Stimulated activated CD4-positive, alpha-beta T cell treated with anti-CD3 and anti-CD28 coated beads, Interleukin-2, amount 100 ng/mL, for 24 hours (primary cell): ENCODE measurements at regions not wholly inside any gene's neighbourhood (a gene's known extent, or its start where the extent isn't known, plus 50 kb on each side); places are given as distances from the start of the nearest gene placed in this dataset.
A peak's percentile ranks its signal among the peaks of the same experiment; 100 is the strongest.
"Not testable (repeated sequence)": the region's sequence is repeated elsewhere in the genome, so short reads cannot be mapped to it uniquely, and the experiment has no call there.

Experiments used
- DNase-seq, 2 donors: peaks; one replicate each; pipeline ENCODE4 v3.0.0-alpha.2; 2020

DNA sequence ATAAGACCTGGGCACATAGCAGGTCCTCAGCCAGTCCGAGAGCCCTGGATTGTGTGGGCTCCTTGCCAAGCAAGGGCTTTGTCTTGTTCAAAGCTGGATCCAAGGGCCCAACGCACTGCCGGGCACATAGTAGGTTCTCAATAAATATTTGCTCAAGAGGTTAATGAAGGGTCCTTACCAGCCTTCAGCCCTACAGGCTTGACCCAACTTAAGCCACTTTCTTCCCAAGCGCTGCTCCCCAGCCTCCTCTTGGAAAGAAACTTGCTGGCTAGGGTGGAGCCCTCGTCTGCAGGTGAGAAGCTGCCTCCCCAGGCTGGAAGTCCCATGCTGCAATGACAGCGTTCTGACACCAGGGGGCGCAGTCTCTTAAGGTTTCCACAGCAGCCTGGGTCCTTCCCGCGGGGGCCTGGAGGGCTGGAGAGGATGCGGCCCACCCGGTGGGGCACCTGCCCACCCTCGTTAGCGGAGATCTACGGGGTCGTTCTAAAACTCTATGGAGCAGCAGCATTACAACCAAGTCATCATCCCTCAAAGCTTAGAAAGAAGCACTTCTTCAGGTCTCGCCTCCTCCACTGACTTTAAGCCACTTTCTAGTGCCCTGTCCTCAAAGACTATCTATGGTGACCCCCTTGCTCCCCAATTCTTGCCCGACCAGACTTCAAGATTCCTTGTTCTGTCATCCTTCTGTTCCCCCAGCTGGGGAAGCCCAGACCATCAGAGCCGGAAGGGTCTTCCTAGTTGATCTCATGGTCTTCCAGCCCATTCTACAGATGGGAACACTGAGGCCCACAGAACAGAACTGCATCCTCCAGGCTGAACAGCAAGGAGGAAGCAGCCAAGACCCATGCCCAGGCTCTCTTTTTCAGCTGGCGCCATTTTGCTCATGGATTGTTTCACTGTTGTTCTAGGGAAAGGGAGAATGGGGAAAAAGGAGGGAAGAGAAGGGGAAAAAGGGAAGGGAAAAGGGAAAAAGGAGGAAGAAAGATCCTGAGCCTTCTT lies 115.4 kb downstream of the LHX2 start:
- DNase-seq = peak; percentile 86 to 88

DNA sequence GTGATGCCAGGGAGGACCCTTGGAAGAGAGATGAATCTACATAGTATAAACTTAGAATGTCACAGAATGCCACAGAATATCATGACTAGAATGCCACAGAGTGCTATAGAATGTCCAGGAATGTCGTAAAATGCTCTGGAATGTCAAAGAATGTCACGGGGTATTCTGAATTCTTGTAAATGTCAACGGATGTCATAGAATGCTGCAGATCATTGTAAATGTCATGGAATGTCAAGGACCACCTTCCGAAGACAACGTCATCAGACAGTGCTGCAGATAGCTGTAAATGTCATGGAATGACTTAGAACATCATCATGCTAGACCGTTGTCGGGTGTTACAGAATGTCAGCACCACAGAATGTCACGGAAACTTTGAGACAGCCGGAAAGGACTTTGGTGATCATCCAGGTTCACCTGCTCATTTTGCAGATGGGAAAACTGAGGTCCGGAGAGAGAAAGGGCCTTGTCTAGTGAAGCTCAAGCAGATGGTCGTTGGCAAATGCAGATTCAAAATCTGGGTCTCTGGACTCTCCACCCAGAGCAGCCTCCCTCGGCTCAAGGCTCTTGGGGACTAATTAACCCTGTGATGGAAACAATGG lies 117.1 kb downstream of the LHX2 start:
- DNase-seq = no peak

DNA sequence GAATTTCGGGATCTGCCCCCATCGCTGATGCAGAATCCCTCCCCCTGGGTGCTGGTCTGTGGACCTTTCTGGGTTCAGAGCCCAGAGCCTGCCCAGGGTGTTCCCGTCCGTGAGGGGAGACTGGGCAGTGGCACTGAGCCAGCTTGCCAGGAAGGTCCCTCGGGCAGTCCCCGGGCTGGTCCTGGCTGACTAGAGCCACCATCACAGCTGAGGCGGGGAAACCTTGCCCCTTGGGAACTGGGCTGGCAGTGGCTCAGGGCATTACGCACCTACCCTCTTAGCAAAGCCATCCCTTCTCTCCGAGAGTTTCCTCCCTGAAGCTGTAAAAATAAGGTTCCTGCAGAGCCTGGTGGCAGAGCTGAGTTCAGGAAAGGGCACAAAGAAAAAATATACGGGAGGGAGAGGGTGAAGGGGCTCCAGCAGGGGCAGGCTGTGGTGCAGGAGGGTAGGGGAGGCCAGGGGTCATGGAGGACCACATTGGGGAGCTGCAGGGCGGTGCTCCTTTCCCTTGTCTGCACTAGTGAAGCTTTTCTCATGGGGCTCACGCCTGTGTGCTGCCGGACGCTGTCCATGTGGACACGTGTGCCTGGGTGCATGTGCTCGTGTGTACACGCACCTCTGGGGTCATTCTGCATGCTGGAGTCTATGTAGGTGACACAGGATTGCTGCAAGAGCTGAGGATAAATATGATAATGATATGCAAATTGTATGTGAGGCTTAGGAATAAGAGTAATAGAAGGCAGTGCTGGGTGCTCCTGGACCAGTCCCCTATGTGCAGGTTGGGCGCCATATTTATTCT lies 118.9 kb downstream of the LHX2 start:
- DNase-seq = no peak

DNA sequence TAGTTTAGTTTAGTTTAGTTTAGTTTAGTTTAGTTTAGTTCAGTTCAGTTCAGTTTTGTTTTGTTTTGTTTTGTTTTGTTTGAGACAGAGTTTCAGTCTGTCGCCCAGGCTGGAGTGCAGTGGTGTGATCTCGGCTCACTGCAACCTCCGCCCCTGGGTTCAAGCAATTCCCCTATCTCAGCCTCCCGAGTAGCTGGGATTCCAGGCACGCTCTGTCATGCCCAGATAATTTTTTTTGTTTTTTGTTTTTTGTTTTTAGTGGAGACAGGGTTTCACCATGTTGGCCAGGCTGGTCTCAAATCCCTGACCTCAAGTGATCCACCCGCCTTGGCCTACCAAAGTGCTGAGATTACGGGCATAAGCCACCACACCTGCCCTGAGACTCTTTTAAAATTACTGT lies 120.0 kb downstream of the LHX2 start:
- DNase-seq = not testable (repeated sequence)

DNA sequence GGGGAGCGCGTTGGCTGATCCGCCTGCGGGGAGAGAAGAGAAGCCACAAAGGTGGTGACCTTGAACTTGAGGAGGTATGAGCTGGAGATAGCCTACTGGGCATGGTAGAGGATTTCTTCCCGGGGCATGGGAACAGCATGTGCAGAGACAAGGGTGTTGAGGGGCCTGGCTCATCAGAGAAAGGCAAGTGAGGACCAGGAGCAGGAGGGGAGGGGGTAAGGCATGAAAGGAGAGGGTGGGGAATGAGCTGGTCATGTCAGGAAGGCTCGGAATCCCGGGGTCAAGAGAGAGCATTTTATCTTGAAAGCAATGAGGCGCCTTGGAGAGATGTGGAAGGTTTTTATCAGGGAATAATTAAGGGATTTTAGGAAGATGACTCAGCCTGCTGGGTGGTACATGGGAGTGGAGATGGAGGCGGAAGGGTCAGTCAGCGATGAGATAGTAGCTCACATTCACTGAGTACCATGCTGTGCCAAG lies 121.1 kb downstream of the LHX2 start:
- DNase-seq = no peak

DNA sequence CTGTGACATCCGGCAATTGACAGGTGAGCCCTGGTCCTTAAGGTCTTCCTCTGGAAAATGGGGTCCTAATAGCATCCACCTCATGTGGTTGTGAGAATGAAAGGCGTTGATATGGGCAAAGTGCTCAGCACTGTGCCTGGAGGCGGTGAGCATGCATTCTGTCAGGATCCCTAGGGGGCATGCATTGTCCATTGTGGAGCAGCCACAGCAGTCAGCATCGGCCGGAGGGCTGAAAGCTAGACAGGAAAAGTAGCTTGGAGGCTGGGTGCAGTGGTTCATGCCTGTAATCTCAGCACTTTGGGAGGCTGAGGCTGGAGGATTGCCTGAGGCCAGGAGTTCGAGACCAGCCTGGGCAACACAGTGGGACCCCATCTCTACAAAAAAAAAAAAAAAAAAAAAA lies 122.2 kb downstream of the LHX2 start:
- DNase-seq = peak; percentile 24 to 37

DNA sequence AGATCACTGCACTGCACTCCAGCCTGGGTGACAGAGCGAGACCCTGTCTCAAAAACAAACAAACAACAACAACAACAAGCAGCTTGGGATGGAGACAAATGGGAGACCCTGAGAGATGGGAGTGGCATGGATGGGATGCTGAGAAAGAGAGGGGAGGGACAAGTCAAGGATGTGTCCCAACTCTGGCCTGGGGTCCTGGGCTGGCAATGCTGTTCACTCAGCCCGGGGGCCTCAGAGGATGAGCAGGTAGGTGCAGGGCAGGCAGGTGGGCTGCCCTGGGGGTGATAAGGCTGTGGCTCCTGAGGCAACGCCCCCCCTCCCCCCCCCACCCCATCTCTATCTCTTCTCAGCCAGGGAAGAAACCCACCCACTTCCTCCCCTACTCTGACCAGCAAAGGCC lies 123.0 kb downstream of the LHX2 start:
- no peak for DNase-seq

DNA sequence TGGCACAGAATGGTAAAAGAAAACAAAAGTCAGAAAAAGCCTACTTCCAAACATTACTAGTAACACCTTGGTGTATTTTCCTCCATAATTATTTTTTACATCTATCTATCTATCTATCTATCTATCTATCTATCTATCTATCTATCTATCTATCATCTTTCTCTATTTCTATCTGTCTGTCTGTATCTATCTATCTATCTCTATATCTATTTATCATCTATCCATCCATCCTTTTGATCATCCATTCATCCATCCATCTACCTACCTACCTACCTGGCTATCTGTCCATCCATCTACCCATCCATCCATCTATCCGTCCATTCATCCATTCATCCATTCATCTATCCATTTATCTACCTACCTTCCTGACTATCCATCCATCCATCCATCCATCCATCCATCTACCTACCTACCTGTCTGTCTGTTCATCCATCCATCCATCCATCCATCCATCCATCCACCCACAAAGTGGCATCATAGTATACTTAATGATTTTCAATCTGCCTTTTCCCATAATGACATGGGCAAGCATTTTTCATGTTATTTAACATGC lies 121.9 kb upstream of the NEK6 start:
- DNase-seq = no peak

DNA sequence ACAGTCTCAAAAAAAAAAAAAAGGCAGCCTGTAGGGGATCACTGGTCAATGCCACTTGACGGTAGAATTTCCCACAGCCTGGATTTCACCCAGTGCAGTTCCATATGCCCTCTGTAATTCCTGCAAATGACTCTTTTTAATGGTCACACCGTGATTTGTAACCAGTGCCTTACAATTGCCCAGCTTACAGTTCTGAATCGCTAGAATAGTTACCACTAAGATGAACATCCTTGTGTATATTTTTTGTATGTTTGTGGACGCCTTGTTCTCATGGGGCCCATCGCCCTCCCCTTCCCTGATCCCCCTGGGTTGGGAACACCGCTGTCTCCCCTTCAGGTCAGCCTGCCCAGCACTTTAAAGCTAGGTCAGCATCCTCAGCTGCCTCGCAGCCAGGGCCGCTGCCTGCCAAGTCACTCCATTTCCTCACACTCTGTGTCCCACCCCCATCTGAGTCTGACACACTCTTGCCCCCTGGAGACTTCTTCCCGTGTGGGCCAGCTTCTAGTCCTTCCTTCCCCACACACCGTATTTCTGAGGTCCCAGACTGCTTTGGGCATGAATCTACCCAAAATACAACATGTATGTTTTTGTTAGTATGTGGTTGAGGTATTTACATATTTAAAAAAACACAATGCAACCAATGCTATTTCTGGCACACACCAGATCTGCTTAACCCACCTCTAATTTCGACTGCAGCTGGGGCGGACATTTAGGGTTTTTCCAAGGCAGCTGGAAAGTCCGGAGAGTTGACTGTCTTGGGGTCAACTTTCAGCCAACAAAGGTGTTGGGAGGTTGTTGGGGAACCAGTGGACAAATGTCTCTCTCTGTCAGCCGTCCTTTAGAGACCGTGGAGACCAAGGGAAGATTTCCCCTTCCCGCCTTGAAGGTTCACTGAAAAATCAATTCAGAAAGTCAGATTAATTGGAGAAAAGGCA lies 120.5 kb upstream of the NEK6 start:
- DNase-seq = no peak

DNA sequence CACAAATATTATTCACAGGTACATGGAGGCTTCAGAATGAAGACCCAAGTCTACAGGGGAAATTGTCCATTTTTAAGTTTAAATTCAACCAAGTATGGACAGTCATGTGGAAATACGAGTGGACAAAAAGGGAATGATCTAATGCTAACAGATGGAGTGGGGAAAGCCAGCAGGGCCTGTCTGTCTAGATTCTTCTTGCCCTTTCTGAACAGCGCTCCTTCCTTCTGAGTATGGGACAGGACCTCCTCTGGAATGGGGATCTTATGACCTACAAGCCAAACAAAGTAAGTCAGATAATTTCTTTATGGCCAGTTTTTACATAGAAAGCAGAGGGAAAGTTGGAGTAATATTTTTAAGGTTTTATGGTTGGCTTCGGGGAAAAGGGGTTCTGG lies 119.8 kb upstream of the NEK6 start:
- no peak for DNase-seq

DNA sequence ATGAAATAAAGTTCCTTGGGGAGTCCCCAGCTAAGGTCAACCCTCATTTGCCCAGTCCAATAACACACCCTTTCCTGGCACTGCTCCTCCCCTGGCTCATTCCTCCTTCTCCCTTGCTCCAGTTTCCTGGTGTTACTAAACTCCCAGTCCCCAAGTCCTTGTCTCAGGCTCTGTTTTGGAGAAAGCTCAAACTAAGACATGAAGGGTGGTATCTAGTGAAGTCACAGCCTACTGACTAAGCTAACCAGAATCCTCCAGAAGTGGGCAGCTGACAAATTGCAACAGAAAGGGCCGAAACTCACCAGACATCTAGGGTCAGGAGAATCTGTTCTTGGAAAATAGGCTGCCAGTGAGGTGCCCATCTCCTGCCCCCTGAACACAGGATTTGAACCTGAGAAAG lies 118.7 kb upstream of the NEK6 start:
- no peak for DNase-seq

DNA sequence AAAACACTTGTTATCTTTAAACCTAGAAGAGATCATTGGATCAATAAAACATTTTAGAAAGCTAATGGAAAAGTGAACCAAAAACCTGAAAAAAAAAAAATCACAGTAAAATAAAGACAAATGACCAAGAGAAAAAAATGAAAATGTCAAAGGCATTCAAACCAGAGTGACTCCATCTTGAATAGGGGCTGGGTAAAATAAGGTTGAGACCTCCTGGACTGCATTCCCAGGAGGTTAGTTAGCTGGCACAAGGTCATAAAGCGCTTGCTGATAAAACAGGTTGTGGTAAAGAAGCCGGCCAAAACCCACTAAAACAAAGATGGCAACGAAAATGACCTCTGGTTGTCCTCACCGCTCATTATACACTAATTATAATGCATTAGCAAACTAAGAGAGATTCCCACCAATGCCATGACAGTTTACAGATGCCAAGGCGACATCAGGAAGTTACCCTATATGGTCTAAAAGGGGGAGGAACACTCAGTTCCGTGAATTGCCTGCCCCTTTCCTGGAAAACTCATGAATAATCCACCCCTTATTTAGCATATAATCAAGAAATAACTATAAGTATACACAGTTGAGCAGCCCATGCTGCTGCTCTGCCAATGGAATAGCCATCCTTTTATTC lies 116.7 kb upstream of the NEK6 start:
- DNase-seq = no peak

DNA sequence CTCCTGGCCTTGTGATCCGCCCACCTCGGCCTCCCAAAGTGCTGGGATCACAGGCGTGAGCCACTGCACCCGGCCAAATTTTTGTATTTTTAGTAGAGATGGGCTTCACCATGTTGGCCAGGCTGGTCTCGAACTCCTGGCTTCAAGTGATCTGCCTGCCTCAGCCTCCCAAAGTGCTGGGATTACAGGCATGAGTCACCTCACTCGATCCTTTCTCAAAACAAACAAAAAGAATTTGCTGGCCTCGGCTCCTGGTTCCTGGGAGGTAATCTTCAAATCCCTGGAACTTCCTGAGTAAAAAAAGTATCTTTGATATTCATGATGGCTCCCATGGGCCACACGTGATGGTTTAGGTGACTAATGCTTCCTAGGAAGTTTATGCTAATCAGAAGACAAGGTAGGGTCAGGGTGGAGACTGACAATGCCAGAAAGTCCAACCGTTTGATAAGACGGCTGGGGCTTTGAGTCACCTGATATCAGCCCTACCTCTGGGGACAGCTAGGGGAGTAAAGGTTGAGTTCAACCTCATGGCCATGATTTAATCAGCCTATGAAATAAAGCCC lies 113.1 kb upstream of the NEK6 start:
- not testable (repeated sequence) for DNase-seq

DNA sequence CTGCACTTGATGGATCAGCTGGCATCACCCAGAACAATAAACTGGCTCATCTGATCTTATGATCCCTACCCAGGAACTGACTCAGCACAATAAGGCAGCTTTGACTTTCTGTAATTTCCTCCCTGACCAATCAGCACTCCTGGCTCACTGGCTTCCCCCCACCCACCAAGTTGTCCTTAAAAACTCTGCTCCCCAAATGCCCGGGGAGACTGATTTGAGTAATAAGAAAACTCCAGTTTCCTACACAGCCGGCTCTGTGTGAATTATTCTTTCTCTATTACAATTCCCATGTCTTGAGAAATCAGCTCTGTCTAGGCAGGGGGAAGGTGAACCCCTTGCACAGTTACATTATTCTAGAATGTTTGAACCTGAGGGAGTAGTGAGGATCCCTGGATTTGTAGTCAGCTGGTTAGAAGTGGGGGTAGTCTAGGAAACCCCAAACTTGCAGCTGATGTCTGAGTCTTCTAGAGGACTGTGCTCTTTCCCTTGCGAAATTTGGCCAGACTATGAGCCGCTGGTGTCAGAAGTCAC lies 111.7 kb upstream of the NEK6 start:
- DNase-seq = no peak

DNA sequence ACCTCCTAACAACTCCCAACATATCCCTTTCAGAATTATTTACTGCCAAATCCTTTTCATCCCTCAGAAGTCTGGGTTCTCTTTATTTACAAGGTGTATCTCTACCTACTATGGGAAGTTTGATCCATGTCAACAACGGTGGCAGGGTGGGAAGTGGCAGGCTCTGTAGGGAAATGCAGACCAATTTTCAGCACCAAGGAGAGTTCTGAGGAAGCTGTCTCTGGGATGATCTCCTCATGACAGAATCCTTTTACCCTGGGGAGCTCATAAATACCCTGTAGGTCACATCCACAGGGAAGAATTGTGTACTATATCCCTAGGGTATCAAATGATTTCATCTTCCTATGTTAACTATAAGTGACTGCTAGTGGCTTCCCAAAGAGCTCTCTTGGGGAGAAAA lies 107.8 kb upstream of the NEK6 start:
- DNase-seq = no peak

DNA sequence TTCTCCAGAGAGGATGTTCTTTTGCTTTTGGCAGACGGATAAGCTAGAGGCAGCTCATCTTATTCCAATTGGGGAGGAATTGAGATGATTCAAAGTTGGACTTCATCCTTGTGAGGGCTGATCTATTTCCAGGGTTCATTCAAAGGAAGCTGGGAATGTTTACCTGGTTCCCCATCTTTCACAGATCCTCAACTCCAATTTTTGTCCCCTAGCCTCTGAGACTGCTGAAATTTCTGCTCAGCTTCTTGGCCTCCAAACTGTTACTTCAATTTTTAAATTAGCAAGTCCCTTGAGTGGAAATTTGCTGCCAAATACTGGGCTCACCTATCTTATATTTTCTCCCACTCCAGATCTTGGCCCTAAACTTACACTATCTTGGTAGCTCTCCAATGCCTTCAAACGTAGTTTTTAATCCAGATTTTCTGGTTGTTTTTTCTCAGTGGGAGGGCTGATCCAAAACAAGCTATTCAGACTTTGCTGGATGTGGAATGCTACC lies 93.9 kb upstream of the NEK6 start:
- no peak for DNase-seq

DNA sequence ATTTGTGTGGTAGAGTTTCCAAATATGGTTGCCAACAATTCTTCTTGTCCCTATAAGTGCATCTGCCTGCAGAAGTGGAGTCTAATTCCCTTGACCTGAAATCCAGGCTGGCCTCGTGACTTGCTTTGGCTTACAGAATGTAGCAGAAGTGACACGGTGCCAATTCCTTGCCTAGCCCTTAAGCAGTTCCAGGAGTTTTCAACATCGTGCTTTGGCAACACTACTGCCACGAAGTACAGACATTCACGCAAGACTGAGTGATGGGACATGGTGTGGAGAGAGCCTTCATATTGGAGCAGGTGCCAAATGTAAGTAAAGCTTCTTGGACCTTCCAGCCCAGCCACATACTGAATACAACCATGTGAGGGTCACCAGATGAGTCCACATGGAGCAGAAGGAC lies 92.9 kb upstream of the NEK6 start:
- DNase-seq = no peak

DNA sequence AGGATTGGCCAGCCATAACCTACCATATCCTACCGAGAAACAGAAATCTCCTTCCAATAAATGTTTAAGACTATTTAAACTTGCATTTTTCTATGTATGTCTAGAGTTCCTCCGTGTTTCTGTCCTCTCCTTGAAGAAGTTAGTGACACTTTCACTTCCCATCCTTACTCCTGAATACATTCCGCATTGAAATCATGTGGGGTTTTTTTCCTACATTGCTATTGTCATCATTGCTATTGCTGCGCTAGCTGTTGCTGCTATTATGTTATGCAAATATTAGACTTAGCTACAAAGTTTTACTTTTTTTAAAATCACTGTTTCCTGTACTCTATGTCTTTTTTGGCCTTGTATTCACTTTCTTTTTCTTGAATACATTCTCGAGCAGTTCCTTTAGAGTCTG lies 83.3 kb upstream of the NEK6 start:
- no peak for DNase-seq

DNA sequence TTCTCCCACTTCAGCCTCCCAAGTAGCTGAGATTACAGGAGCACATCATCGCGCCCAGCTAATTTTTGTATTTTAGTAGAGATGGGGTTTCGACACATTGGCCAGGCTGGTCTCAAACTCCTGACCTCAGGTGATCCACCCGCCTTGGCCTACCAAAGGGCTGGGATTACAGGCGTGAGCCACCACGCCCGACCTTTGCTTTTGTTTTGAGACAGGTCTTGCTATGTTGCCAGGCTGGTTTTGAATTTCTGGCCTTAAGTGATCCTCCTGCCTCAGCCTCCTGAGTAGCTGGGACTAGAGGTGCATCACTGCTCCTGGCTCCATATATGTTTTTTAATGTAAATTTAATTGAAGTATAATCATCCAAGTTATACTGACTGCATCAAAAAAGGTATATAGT lies 80.2 kb upstream of the NEK6 start:
- DNase-seq = not testable (repeated sequence)

DNA sequence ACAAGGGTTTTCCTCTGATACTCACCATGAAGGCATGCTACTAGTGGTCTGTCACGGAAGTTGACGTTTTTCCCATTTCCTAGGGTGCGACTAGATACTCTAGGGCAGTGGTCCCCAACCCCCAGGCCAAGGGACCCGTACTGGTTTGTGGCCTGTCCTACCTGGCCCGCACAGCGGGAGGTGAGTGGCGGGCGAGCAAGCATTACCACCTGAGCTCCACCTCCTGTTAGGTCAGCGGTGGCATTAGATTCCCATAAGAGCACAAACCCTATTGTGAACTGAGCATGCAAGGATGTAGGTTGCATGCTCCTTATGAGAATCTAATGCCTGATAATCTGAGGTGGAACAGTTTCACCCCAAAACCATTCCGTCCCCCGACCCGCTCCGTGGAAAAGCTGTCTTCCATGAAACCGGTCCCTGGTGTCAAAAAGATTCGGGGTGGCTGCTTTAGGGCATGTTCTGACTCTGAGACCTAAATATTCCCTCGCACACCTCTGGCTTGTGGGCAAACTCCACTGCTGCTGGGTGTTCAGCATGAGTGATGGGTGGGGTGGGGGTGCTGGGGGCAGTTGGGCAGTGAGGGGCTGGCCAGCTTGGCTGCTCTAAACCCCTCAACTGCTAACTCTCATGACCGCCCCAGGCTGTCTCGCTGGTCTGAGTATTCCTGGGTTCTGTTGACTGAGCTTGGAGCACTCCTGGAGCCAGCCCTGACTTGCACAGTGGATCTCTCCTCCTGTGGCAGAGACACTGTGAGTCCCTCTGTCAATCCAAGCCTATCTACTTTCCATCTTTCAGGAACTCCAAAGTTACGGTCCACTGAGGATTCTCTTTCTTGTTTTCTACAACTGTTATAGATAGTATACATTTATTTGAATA lies 78.3 kb upstream of the NEK6 start:
- DNase-seq = no peak
